Psoas muscle (tissue), 7 donors: ENCODE measurements at regions not wholly inside any gene's neighbourhood (a gene's known extent, or its start where the extent isn't known, plus 50 kb on each side); places are given as distances from the start of the nearest gene placed in this dataset.

Experiments used
- ATAC-seq, 4 donors: fragments of 200-7000 bp; cut with Tn5 transposase; one replicate each; pipeline ENCODE4 v1.9.1; 2020; ENCODE audit warnings: moderate library complexity in 3 of 4, mild to moderate bottlenecking in 2 of 4
- DNase-seq, 2 donors: peaks; one replicate each; pipeline ENCODE4 v3.0.0-alpha.2; 2020
- H3K27ac ChIP-seq: fragments of 200-600 bp; one replicate; pipeline ENCODE4 v1.8.0; 2022
- H3K27me3 ChIP-seq, 3 donors: fragments of 200-600 bp in 1 of 3; one replicate each; pipeline versions ENCODE4 v1.6.1 to v1.8.0; 2013 to 2022; ENCODE audit warnings: low read length in 2 of 3, mild to moderate bottlenecking in 2 of 3, moderate library complexity in 1 of 3; ENCODE audit not compliant: insufficient read depth in 3 of 3
- H3K36me3 ChIP-seq, 2 donors: fragments of 200-600 bp in 1 of 2; one replicate each; pipeline versions ENCODE4 v1.6.1 to v1.8.0; 2013 to 2022; ENCODE audit warnings: low read depth in 1 of 2, mild to moderate bottlenecking in 1 of 2, moderate library complexity in 1 of 2; ENCODE audit not compliant: insufficient read depth in 1 of 2
- H3K4me1 ChIP-seq: fragments of 200-600 bp; one replicate; pipeline ENCODE4 v1.8.0; 2022
- H3K4me3 ChIP-seq: fragments of 200-600 bp; one replicate; pipeline ENCODE4 v1.8.0; 2022; ENCODE audit warnings: mild to moderate bottlenecking
- H3K9me3 ChIP-seq: fragments of 200-600 bp; one replicate; pipeline ENCODE4 v1.8.0; 2022
- WGBS, 3 donors: extraction: QIAGEN DNeasy Blood & Tissue Kit; methylation state at CpG; one replicate each; pipeline versions ENCODE4 v1.1.6 to v1.1.7; 2013; 5-methylcytosine and 5-hydroxymethylcytosine counted together
- intact Hi-C, 2 donors: fragments of 100-400 bp; cut with DNase I; formaldehyde crosslinking; loops; one replicate each; pipeline versions ENCODE4 v1.11.0 to v1.14.2; 2022
- TF ChIP-seq, protein P1 (sequence below): fragments of 200-600 bp; IDR thresholded peaks from one replicate; pipeline ENCODE4 v1.8.0; 2022; ENCODE audit warnings: antibody characterized with exemption
- donor health status: healthy with polysubstance abuse.
- donor health status: DM: no; HTN: no; CAD: no; lungs with moderate emphysema.
- donor health status: Bipolar disorder and iron deficiency.
- donor health status: healthy.
- donor health status: DM: yes; HTN: yes; CAD: no.
- donor health status: DM: no; HTN: no; CAD: no.
- donor health status: DM: yes; HTN: yes; CAD: no.

DNA sequence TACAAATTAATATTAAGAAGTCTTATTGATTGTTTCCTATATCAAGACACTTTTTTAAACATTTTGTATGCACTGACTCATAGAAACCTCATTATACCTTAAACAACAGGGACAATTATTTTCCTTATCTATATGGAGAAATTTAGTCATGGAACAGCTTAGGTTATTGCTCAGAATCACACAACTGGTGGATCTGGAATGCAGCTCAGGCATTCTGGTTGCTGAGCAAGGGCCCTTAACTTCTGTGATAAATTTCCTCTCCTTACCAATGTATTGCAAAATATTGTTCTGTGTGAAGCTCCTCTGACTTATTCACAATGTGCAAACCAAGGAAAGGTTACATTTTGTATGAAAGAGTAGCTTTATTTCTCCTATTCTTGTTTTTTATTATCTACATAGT is 817.8 kb downstream of the LRFN5 start:
- Histone ChIP-seq H3K4me3 (no peak overlapping the region), H3K9me3 (no peaks in the 10 kb centered on the region), H3K36me3 (no peaks in the 10 kb centered on the region), H3K4me1 (no peaks in the 10 kb centered on the region), H3K27ac (no peak overlapping the region), H3K27me3 (no peaks in the 10 kb centered on the region)
- TF ChIP-seq, protein P1, sequence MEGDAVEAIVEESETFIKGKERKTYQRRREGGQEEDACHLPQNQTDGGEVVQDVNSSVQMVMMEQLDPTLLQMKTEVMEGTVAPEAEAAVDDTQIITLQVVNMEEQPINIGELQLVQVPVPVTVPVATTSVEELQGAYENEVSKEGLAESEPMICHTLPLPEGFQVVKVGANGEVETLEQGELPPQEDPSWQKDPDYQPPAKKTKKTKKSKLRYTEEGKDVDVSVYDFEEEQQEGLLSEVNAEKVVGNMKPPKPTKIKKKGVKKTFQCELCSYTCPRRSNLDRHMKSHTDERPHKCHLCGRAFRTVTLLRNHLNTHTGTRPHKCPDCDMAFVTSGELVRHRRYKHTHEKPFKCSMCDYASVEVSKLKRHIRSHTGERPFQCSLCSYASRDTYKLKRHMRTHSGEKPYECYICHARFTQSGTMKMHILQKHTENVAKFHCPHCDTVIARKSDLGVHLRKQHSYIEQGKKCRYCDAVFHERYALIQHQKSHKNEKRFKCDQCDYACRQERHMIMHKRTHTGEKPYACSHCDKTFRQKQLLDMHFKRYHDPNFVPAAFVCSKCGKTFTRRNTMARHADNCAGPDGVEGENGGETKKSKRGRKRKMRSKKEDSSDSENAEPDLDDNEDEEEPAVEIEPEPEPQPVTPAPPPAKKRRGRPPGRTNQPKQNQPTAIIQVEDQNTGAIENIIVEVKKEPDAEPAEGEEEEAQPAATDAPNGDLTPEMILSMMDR: no peak
- intact Hi-C loops: no loop called here
- DNase-seq: no peak
- ATAC-seq: no peak

DNA sequence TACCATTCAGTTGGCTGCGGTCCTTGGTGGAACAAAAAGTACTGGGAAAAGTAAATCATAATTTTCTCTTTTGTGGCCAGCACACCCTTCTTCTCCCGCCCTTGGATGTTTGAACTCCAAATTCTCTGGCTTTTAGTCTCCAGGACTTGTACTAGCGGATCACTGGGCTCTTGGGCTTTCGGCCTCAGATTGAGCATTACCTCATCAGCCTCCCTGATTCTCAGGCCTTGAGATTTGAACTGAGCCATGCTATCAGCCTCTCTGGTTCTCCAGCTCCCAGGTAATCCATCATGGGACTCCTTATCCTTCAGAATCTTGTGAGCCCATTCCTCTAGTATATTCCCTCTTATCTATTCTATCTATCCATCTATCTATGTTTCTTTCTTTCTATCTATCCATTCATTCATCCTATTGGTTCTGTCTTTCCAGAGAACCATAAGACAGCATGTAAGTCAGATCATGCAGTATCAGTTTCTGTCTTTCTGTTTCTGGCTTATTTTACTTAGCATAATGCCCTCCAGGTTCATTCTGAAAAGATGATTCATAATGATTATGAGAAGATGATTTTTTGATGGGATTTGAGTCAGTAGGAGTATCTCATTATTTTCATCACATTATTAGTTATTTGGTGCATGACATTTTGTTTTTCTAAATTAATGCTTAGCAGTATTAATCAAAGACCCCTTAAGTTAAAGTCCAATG is 814.9 kb downstream of the LRFN5 start:
- WGBS, 3 donors: 80 to 84% (median 80%) methylated on average over 4 of the region's 4 CpGs

DNA sequence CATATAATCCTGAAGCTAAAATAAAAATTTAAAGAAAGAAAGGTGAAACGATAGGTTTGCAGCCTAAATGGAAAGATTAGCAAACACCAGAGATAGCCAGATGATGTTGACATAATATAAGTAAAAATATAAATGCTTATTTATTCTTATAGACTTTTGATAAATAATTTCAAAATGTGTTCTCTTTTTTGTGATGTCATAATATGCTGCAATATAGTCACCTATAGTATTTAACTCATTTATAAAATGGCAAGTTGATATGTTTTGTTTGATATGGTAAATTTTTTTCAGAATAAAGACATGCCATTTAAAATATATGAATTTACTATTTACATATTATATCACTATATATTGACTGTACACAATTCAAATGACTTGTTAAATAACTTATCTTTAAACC is 813.4 kb downstream of the LRFN5 start:
- Histone ChIP-seq H3K36me3 (no peaks in the 10 kb centered on the region), H3K27me3 (no peaks in the 10 kb centered on the region), H3K4me3 (no peak overlapping the region), H3K4me1 (no peaks in the 10 kb centered on the region), H3K9me3 (no peaks in the 10 kb centered on the region), H3K27ac (no peak overlapping the region)
- 76 to 81% (median 79%) methylated on average over 1 of the region's 1 CpG for WGBS, 3 donors
- intact Hi-C loops: no loop called here
- TF ChIP-seq, protein P1: no peak
- DNase-seq (no peak), ATAC-seq (no peak)

More for the DNA sequence above, 814.9 kb downstream of the LRFN5 start:
- Histone ChIP-seq H3K36me3 (no peaks in the 10 kb centered on the region), H3K9me3 (no peaks in the 10 kb centered on the region), H3K27ac (no peak overlapping the region), H3K27me3 (no peaks in the 10 kb centered on the region), H3K4me3 (no peak overlapping the region), H3K4me1 (no peaks in the 10 kb centered on the region)
- DNase-seq (no peak), ATAC-seq (no peak)
- TF ChIP-seq, protein P1: no peak
- intact Hi-C loops: no loop called here

DNA sequence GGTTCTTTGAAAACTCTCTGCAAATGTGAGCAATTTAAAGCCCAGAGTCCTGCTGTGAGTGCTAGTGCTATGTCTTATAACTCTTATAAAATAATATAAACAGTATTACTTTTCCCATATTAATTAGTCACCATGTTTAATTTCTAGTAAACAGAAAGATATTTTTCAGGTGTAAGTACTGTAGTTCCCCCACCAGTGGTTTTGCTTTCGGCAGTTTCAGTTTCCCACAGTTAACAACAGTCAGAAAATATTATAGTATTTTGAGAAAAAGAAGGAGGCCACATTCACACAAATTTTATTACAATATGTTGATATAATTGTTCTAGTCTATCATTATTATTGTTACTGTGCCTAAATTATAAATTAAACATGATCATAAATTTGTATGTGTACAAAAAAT is 800.5 kb downstream of the LRFN5 start:
- intact Hi-C loops: no loop called here
- TF ChIP-seq, protein P1: no peak
- H3K27ac ChIP-seq: no peak overlapping the region
- H3K9me3 ChIP-seq: no peaks in the 10 kb centered on the region
- H3K4me1 ChIP-seq: no peaks in the 10 kb centered on the region
- DNase-seq (no peak), ATAC-seq (no peak)
- no peak overlapping the region for H3K4me3 ChIP-seq
- 80 to 89% (median 83%) methylated on average over 1 of the region's 1 CpG for WGBS, 3 donors
- H3K27me3 ChIP-seq: no peaks in the 10 kb centered on the region
- H3K36me3 ChIP-seq: no peaks in the 10 kb centered on the region
